GM10266 (cell line): ENCODE measurements at regions not wholly inside any gene's neighbourhood (a gene's known extent, or its start where the extent isn't known, plus 50 kb on each side); places are given as distances from the start of the nearest gene placed in this dataset.

ENCODE experiments used
- DNase-seq: peaks from one replicate; pipeline ENCODE4 v3.0.0; 2012; ENCODE audit errors: extremely low spot score
- CTCF ChIP-seq: IDR thresholded peaks from 2 replicates; pipeline ENCODE4 v1.5.1; 2012; ENCODE audit warnings: mild to moderate bottlenecking, low read depth; ENCODE audit not compliant: control insufficient read depth, insufficient read depth; ENCODE audit errors: missing control alignments

GRCh38 chr18:61756244-61756643, 136.6 kb downstream of the RNF152 start:
- DNase-seq = no peak
- TF ChIP-seq CTCF = no peak

GRCh38 chr18:61755555-61755954, 137.3 kb downstream of the RNF152 start:
- TF ChIP-seq CTCF = no peak
- no peak for DNase-seq

GRCh38 chr18:61754039-61754583, 138.7 kb downstream of the RNF152 start:
- no peak for TF ChIP-seq CTCF

GRCh38 chr18:61753373-61753772, 139.4 kb downstream of the RNF152 start:
- DNase-seq = no peak
- no peak for TF ChIP-seq CTCF

More at GRCh38 chr18:61754039-61754583, 138.7 kb downstream of the RNF152 start:
- no peak for DNase-seq

GRCh38 chr18:61752973-61753372, 139.8 kb downstream of the RNF152 start:
- TF ChIP-seq CTCF = no peak
- DNase-seq = no peak

- no peak for DNase-seq
- no peak for TF ChIP-seq CTCF
Observed at GRCh38 chr18:61750840-61751668, 141.8 kb downstream of the RNF152 start.

- no peak for DNase-seq
- TF ChIP-seq CTCF = no peak
Observed at GRCh38 chr18:61749546-61749945, 143.3 kb downstream of the RNF152 start.
